ENCODE measurements at regions not wholly inside any gene's neighbourhood (a gene's known extent, or its start where the extent isn't known, plus 50 kb on each side); places are given as distances from the start of the nearest gene placed in this dataset.

- no peak for TF ChIP-seq CTCF (IDR thresholded peaks at IDR 0.05 in 8 of 11, conservative IDR thresholded peaks at IDR 0.05 in 3 of 11)
- TF ChIP-seq POLR2A (IDR thresholded peaks at IDR 0.05) = no peak
- TF ChIP-seq POLR2AphosphoS5 (IDR thresholded peaks at IDR 0.05) = no peak
Observed at GRCh38 chr4:138697851-138698250, 317.7 kb upstream of the NOCT start.
